Neural progenitor cell (in vitro differentiated cells): ENCODE measurements at regions not wholly inside any gene's neighbourhood (a gene's known extent, or its start where the extent isn't known, plus 50 kb on each side); places are given as distances from the start of the nearest gene placed in this dataset.

Experiments
- DNase-seq: peaks from one replicate; pipeline ENCODE4 v3.0.0-alpha.2; 2016; ENCODE audit warnings: low spot score
- H2AFZ ChIP-seq: fragments of 200-600 bp; sonication (generic); replicated peaks from 2 replicates; pipeline ENCODE4 v1.6.1; 2016; ENCODE audit warnings: antibody characterized with exemption
- H3F3A ChIP-seq: fragments of 200-600 bp; sonication (generic); 2 replicates; pipeline ENCODE4 v1.6.1; 2016; ENCODE audit warnings: antibody characterized with exemption, low read depth
- H3K27ac ChIP-seq: fragments of 200-600 bp; sonication (generic); 2 replicates; pipeline ENCODE4 v1.5.1; 2016; ENCODE audit warnings: mild to moderate bottlenecking
- H3K27me3 ChIP-seq: fragments of 200-600 bp; sonication (generic); 2 replicates; pipeline ENCODE4 v1.6.1; 2016; ENCODE audit warnings: mild to moderate bottlenecking, moderate library complexity
- H3K36me3 ChIP-seq: fragments of 200-600 bp; sonication (generic); 2 replicates; pipeline ENCODE4 v1.5.1; 2016
- H3K4me1 ChIP-seq: fragments of 200-600 bp; sonication (generic); 2 replicates; pipeline ENCODE4 v1.6.1; 2016; ENCODE audit warnings: mixed run types
- H3K4me2 ChIP-seq: fragments of 200-600 bp; sonication (generic); 2 replicates; pipeline ENCODE4 v1.6.1; 2016
- H3K4me3 ChIP-seq: fragments of 200-600 bp; sonication (generic); 2 replicates; pipeline ENCODE4 v1.5.1; 2016
- H3K79me2 ChIP-seq: fragments of 200-600 bp; sonication (generic); 2 replicates; pipeline ENCODE4 v1.6.1; 2016; ENCODE audit warnings: low read depth
- H3K9ac ChIP-seq: fragments of 200-600 bp; sonication (generic); 2 replicates; pipeline ENCODE4 v1.6.1; 2016
- H3K9me3 ChIP-seq: fragments of 200-600 bp; sonication (generic); 2 replicates; pipeline ENCODE4 v1.5.1; 2016; ENCODE audit warnings: low read depth
- H4K20me1 ChIP-seq: fragments of 200-600 bp; sonication (generic); 2 replicates; pipeline ENCODE4 v1.6.1; 2016; ENCODE audit warnings: low read depth
- H3K27ac Mint-ChIP-seq: 3 replicates; pipeline ENCODE4 v1.8.0; 2021; ENCODE audit warnings: mixed read lengths
- H3K27me3 Mint-ChIP-seq: 2 replicates; pipeline ENCODE4 v1.8.0; 2022; ENCODE audit warnings: low read depth, mild to moderate bottlenecking, inconsistent platforms, moderate library complexity, mixed read lengths; ENCODE audit not compliant: insufficient read depth
- H3K36me3 Mint-ChIP-seq: 3 replicates; pipeline ENCODE4 v1.8.0; 2021; ENCODE audit warnings: mixed read lengths
- H3K4me1 Mint-ChIP-seq: 3 replicates; pipeline ENCODE4 v1.8.0; 2021; ENCODE audit warnings: mixed read lengths
- H3K4me3 Mint-ChIP-seq: 3 replicates; pipeline ENCODE4 v1.8.0; 2021; ENCODE audit warnings: mild to moderate bottlenecking, moderate library complexity, mixed read lengths
- H3K9me3 Mint-ChIP-seq: 3 replicates; pipeline ENCODE4 v1.8.0; 2020; ENCODE audit warnings: mixed read lengths
- EZH2 ChIP-seq: fragments of 200-600 bp; sonication (generic); IDR thresholded peaks from 2 replicates; pipeline ENCODE4 v1.6.1; 2017; ENCODE audit warnings: antibody characterized with exemption, mild to moderate bottlenecking, moderate library complexity
- EZH2phosphoT487 ChIP-seq: fragments of 200-600 bp; sonication (generic); IDR thresholded peaks from 2 replicates; pipeline ENCODE4 v1.6.1; 2017; ENCODE audit warnings: antibody characterized with exemption
- TF ChIP-seq, protein P1 (sequence below): fragments of 200-600 bp; sonication (generic); IDR thresholded peaks from 2 replicates; pipeline ENCODE4 v1.5.1; 2017; ENCODE audit warnings: antibody characterized with exemption, mild to moderate bottlenecking

DNA sequence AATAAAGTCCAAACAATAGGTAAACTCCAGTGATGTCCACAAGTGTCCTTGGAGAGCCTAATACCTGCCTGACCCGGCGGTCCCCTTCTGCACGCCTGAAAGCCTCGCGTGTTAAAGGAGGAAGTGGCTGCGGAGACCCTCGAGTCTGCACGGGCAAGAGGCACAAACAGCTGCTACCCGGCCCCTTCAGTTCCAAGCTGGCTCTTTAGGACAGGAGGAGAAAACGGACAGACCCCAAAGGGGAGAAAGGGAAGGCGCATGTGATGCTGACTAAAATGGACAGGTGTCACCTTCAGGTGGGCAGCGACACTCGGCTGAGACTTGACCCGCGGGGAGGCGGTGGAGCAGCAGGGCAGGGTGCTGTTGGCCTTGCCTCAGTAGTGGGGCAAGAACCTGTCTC is 102.7 kb upstream of the TENM3 start:
- Mint-ChIP-seq H3K9me3 (peaks cover 3% of the 10 kb centered on the region), H3K36me3 (peaks cover 16% of the 10 kb centered on the region), H3K27me3 (peaks cover 14% of the 10 kb centered on the region), H3K27ac (no peak overlapping the region), H3K4me1 (peaks cover 61% of the 10 kb centered on the region), H3K4me3 (peak overlapping the region; percentile 63)
- H3K27ac ChIP-seq = no peak overlapping the region
- peaks cover 41% of the 10 kb centered on the region for H3K4me1 ChIP-seq
- no peaks in the 10 kb centered on the region for H3K36me3 ChIP-seq
- peaks cover 9% of the 10 kb centered on the region for H3K79me2 ChIP-seq
- DNase-seq = no peak
- no peak overlapping the region for H3K4me3 ChIP-seq
- H2AFZ ChIP-seq = no peak overlapping the region
- H3K27me3 ChIP-seq = peaks cover 38% of the 10 kb centered on the region
- H3F3A ChIP-seq = peaks cover 47% of the 10 kb centered on the region
- H3K9ac ChIP-seq = no peak overlapping the region
- peak overlapping the region; percentile 96 for H3K4me2 ChIP-seq
- H4K20me1 ChIP-seq = no peaks in the 10 kb centered on the region
- TF ChIP-seq, protein P1, sequence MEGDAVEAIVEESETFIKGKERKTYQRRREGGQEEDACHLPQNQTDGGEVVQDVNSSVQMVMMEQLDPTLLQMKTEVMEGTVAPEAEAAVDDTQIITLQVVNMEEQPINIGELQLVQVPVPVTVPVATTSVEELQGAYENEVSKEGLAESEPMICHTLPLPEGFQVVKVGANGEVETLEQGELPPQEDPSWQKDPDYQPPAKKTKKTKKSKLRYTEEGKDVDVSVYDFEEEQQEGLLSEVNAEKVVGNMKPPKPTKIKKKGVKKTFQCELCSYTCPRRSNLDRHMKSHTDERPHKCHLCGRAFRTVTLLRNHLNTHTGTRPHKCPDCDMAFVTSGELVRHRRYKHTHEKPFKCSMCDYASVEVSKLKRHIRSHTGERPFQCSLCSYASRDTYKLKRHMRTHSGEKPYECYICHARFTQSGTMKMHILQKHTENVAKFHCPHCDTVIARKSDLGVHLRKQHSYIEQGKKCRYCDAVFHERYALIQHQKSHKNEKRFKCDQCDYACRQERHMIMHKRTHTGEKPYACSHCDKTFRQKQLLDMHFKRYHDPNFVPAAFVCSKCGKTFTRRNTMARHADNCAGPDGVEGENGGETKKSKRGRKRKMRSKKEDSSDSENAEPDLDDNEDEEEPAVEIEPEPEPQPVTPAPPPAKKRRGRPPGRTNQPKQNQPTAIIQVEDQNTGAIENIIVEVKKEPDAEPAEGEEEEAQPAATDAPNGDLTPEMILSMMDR = no peak
- no peak for TF ChIP-seq EZH2phosphoT487
- TF ChIP-seq EZH2 = peak; percentile 23
- no peaks in the 10 kb centered on the region for H3K9me3 ChIP-seq

DNA sequence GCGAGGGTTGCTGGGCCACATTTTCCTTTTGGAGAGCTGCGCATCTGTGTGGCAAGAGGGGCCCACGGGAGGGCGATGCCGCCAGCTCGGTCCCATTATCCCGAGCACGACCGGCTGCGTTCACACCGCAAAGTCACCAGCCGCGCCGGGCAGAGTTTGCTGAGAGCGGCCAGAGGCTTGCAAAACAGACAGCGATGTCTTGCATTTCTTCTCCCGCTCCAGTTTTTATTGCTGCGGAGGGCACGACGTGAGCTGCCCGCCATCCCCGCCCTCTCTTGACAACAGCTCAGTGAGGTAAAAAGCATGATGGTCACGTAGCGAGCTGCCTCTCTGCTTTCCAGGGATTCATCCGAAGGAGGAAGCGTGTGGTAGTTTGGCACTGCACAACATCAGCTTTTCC is 102.1 kb upstream of the TENM3 start:
- Histone ChIP-seq H3K9ac (no peak overlapping the region), H3K4me3 (peak overlapping the region; percentile 31), H3K4me1 (peaks cover 42% of the 10 kb centered on the region), H3K9me3 (no peaks in the 10 kb centered on the region), H3F3A (peaks cover 51% of the 10 kb centered on the region), H3K36me3 (no peaks in the 10 kb centered on the region), H3K27me3 (peaks cover 38% of the 10 kb centered on the region), H4K20me1 (peaks cover 3% of the 10 kb centered on the region), H3K27ac (no peak overlapping the region), H2AFZ (peak overlapping the region; percentile 14), H3K4me2 (peak overlapping the region; percentile 96), H3K79me2 (peaks cover 14% of the 10 kb centered on the region)
- peaks cover 61% of the 10 kb centered on the region for H3K4me1 Mint-ChIP-seq
- H3K9me3 Mint-ChIP-seq = peaks cover 2% of the 10 kb centered on the region
- H3K4me3 Mint-ChIP-seq = peak overlapping the region; percentile 99
- no peak overlapping the region for H3K27ac Mint-ChIP-seq
- H3K36me3 Mint-ChIP-seq = peaks cover 17% of the 10 kb centered on the region
- DNase-seq = peak; percentile 57
- no peak for TF ChIP-seq EZH2phosphoT487
- TF ChIP-seq, protein P1 = no peak
- no peak for TF ChIP-seq EZH2
- peaks cover 14% of the 10 kb centered on the region for H3K27me3 Mint-ChIP-seq

GRCh38 chr4:182142176-182143085 is 100.8 kb upstream of the TENM3 start:
- H3K27me3 Mint-ChIP-seq = peaks cover 14% of the 10 kb centered on the region
- Histone ChIP-seq H3K27me3 (peaks cover 38% of the 10 kb centered on the region), H3K79me2 (peaks cover 28% of the 10 kb centered on the region), H2AFZ (peak overlapping the region; percentile 54), H3K4me2 (peak overlapping the region; percentile 96), H3K9ac (no peak overlapping the region), H3F3A (peaks cover 55% of the 10 kb centered on the region), H3K9me3 (no peaks in the 10 kb centered on the region), H3K4me1 (peaks cover 42% of the 10 kb centered on the region), H3K4me3 (peak overlapping the region; percentile 98), H4K20me1 (peaks cover 16% of the 10 kb centered on the region), H3K36me3 (no peaks in the 10 kb centered on the region), H3K27ac (no peak overlapping the region)
- DNase-seq = peak; percentile 73
- peaks cover 17% of the 10 kb centered on the region for H3K36me3 Mint-ChIP-seq
- peaks cover 2% of the 10 kb centered on the region for H3K9me3 Mint-ChIP-seq
- H3K27ac Mint-ChIP-seq = peak overlapping the region; percentile 98
- peak overlapping the region; percentile 99 for H3K4me3 Mint-ChIP-seq
- TF ChIP-seq, protein P1 = no peak
- TF ChIP-seq EZH2phosphoT487 = no peak
- TF ChIP-seq EZH2 = peak; percentile 49
- H3K4me1 Mint-ChIP-seq = peaks cover 62% of the 10 kb centered on the region
